ENCODE measurements at regions not wholly inside any gene's neighbourhood (a gene's known extent, or its start where the extent isn't known, plus 50 kb on each side); places are given as distances from the start of the nearest gene placed in this dataset.
A peak's percentile ranks its signal among the peaks of the same experiment; 100 is the strongest.

- TF ChIP-seq CTCF (IDR thresholded peaks at IDR 0.05; ENCODE audit: insufficient read depth, low read depth, low read length, missing control alignments), result no peak
- no peak for DNase-seq (ENCODE audit: low read depth)
- H3K4me3 ChIP-seq (ENCODE audit: low read length), result no peak overlapping the region
Observed at GRCh38 chr17:12566291-12566690, 99.4 kb upstream of the MYOCD start.

GRCh38 chr17:12567077-12568053 is 98.3 kb upstream of the MYOCD start:
- H3K4me3 ChIP-seq (ENCODE audit: low read length), result no peak overlapping the region
- no peak for DNase-seq (ENCODE audit: low read depth)
- TF ChIP-seq CTCF (IDR thresholded peaks at IDR 0.05; ENCODE audit: insufficient read depth, low read depth, low read length, missing control alignments), result no peak

GRCh38 chr17:12568358-12569251 is 97.1 kb upstream of the MYOCD start:
- no peak for TF ChIP-seq CTCF (IDR thresholded peaks at IDR 0.05; ENCODE audit: insufficient read depth, low read depth, low read length, missing control alignments)
- DNase-seq (ENCODE audit: low read depth), result peak; percentile 46
- H3K4me3 ChIP-seq (ENCODE audit: low read length), result no peak overlapping the region

- no peak for TF ChIP-seq CTCF (IDR thresholded peaks at IDR 0.05; ENCODE audit: insufficient read depth, low read depth, low read length, missing control alignments)
- H3K4me3 ChIP-seq (ENCODE audit: low read length), result no peak overlapping the region
- no peak for DNase-seq (ENCODE audit: low read depth)
Observed at GRCh38 chr17:12571606-12572005, 94.1 kb upstream of the MYOCD start.

GRCh38 chr17:12574525-12574924 is 91.2 kb upstream of the MYOCD start:
- DNase-seq (ENCODE audit: low read depth), result no peak
- no peak for TF ChIP-seq CTCF (IDR thresholded peaks at IDR 0.05; ENCODE audit: insufficient read depth, low read depth, low read length, missing control alignments)
- no peak overlapping the region for H3K4me3 ChIP-seq (ENCODE audit: low read length)

- DNase-seq (ENCODE audit: low read depth), result no peak
- H3K4me3 ChIP-seq (ENCODE audit: low read length), result no peak overlapping the region
- TF ChIP-seq CTCF (IDR thresholded peaks at IDR 0.05; ENCODE audit: insufficient read depth, low read depth, low read length, missing control alignments), result no peak
Observed at GRCh38 chr17:12575641-12576040, 90.0 kb upstream of the MYOCD start.

All from epithelial cell of esophagus (primary cell).